Mucosa of descending colon (tissue), 3 donors: ENCODE measurements at regions not wholly inside any gene's neighbourhood (a gene's known extent, or its start where the extent isn't known, plus 50 kb on each side); places are given as distances from the start of the nearest gene placed in this dataset.

ENCODE experiments used
- ATAC-seq: fragments of 200-7000 bp; cut with Tn5 transposase; one replicate; pipeline ENCODE4 v1.9.1; 2020; ENCODE audit warnings: mild to moderate bottlenecking, moderate library complexity
- DNase-seq, 3 donors: peaks; one replicate each; pipeline ENCODE4 v3.0.0-alpha.2; 2020
- H3K36me3 ChIP-seq: fragments of 200-600 bp; one replicate; pipeline ENCODE4 v1.8.0; 2021; ENCODE audit warnings: low read depth, mild to moderate bottlenecking
- H3K4me1 ChIP-seq: fragments of 200-600 bp; one replicate; pipeline ENCODE4 v1.8.0; 2021; ENCODE audit warnings: low read depth, mild to moderate bottlenecking
- H3K4me3 ChIP-seq: fragments of 200-600 bp; one replicate; pipeline ENCODE4 v1.8.0; 2021; ENCODE audit warnings: mild to moderate bottlenecking
- H3K9me3 ChIP-seq: fragments of 200-600 bp; one replicate; pipeline ENCODE4 v1.8.0; 2021; ENCODE audit warnings: mild to moderate bottlenecking
- intact Hi-C, 2 donors: fragments of 100-400 bp; cut with DNase I in 1 of 2; cut with micrococcal nuclease in 1 of 2; formaldehyde crosslinking; loops; one replicate each; pipeline versions ENCODE4 v1.11.0 to v1.11.1; 2022; cut with DNase I, micrococcal nuclease
- TF ChIP-seq, protein P1 (sequence below): fragments of 200-600 bp; IDR thresholded peaks from one replicate; pipeline ENCODE4 v1.8.0; 2022; ENCODE audit warnings: antibody characterized with exemption, mild to moderate bottlenecking
- donor health status: DM: no; HTN: no; CAD: no; lungs with moderate emphysema.
- donor health status: DM: no; HTN: no; CAD: no.
- donor health status: DM: no; HTN: yes; CAD: no.

DNA sequence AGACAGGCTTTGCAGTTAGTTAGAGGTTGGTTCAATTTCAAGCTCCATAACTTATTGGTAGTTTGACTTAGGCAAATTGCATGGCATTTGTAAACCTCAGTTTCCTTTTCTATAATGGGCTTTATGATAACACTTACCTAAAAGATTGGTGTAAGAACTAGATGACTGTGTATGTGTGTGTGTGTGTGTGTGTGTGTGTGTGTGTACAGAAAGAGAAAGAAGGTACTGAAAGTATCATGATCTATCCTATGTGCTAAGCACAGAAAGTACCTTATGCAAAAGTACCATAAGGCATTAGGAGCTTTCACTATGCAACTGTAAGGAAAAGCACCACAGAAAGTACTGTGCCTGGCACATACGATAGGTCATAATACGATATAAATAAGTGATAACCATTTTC, 304.3 kb upstream of the KITLG start:
- no peaks in the 10 kb centered on the region for H3K9me3 ChIP-seq
- ATAC-seq (no peak), DNase-seq (no peak)
- no peaks in the 10 kb centered on the region for H3K4me1 ChIP-seq
- TF ChIP-seq, protein P1, sequence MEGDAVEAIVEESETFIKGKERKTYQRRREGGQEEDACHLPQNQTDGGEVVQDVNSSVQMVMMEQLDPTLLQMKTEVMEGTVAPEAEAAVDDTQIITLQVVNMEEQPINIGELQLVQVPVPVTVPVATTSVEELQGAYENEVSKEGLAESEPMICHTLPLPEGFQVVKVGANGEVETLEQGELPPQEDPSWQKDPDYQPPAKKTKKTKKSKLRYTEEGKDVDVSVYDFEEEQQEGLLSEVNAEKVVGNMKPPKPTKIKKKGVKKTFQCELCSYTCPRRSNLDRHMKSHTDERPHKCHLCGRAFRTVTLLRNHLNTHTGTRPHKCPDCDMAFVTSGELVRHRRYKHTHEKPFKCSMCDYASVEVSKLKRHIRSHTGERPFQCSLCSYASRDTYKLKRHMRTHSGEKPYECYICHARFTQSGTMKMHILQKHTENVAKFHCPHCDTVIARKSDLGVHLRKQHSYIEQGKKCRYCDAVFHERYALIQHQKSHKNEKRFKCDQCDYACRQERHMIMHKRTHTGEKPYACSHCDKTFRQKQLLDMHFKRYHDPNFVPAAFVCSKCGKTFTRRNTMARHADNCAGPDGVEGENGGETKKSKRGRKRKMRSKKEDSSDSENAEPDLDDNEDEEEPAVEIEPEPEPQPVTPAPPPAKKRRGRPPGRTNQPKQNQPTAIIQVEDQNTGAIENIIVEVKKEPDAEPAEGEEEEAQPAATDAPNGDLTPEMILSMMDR: no peak
- H3K4me3 ChIP-seq: no peak overlapping the region
- intact Hi-C loops: no loop called here
- H3K36me3 ChIP-seq: no peaks in the 10 kb centered on the region

DNA sequence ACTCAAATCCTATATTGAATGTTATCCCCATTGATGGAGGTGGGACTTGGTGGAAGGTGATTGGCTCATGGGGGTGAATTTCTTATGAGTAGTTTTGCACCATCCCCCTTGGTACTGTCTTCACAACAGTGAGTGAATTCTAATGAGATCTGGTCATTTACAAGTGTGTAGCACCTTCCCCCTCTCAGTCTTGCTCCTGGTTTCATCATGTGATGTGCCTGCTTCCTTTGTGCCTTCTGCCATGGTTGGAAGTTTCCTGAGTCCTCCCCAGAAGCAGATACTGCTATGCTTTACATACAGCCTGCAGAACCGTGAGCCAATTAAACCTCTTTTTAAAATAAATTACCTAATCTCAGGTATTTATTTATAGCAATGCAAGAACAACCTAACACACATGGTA, 302.4 kb upstream of the KITLG start:
- no peak for DNase-seq
- Histone ChIP-seq H3K4me3 (no peak overlapping the region), H3K4me1 (no peaks in the 10 kb centered on the region), H3K36me3 (no peaks in the 10 kb centered on the region), H3K9me3 (no peaks in the 10 kb centered on the region)
- intact Hi-C loops: no loop called here
- ATAC-seq: no peak
- TF ChIP-seq, protein P1: no peak

DNA sequence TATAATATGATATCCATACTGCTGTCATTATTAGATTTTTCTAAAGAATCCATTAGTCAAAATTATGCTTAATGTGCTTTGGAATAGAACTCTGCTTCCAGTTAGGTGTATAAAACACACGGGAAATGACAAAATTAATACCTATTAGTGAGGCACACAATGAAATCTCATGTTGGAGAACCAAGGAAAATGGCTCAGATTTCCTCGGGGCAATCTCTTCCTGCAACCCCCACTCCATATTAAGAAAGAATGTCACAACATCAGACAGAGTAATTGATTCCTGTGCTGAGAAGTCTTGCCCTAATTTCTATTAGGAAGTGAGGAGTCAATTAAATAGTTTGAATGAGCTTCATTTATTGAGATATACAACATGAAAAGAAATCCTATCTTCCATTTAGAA, 299.8 kb upstream of the KITLG start:
- TF ChIP-seq, protein P1: no peak
- intact Hi-C loops: no loop called here
- no peak overlapping the region for H3K4me3 ChIP-seq
- ATAC-seq (no peak), DNase-seq (no peak)
- no peaks in the 10 kb centered on the region for H3K9me3 ChIP-seq
- no peaks in the 10 kb centered on the region for H3K36me3 ChIP-seq
- H3K4me1 ChIP-seq: no peaks in the 10 kb centered on the region

DNA sequence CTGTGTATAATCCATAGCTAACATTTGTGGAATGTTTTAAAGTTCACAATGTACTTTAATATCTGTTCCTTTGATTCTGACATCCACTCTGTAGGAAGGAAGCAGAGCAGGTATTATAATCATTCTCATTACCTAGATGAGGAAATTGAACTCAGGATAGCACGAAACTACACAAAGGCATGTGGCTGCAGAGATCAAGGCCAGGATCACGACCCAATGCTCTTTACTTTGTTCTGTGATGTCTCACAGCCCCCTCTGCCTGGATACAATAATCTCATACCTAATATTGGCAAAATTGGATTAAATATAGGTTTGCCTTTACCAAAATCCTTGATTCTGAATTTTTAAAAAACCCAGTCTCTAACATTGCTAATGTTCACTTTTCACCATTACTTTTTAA, 298.0 kb upstream of the KITLG start:
- DNase-seq: no peak
- H3K36me3 ChIP-seq: no peaks in the 10 kb centered on the region
- no peaks in the 10 kb centered on the region for H3K9me3 ChIP-seq
- H3K4me1 ChIP-seq: no peaks in the 10 kb centered on the region
- H3K4me3 ChIP-seq: no peak overlapping the region
- TF ChIP-seq, protein P1: no peak
- intact Hi-C loops: no loop called here
- no peak for ATAC-seq

DNA sequence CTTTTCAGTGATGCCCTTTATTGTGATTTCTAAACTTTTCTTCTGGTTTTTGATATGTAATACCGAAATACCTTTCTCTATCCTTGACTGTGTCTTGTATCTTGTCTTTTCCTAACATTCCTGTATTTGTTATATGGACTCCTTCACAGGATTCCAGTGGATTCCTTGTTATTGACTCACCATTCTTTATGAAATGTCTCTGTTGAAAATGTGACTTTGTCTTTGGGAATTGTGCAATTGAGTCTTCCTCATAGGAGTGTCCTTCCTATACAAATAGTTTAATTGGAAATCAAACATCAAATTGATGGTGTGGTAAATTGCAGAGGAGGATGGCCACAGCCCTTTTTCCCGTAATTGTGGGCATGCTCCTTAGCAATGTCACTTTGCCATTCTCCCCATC, 296.6 kb upstream of the KITLG start:
- Histone ChIP-seq H3K9me3 (no peaks in the 10 kb centered on the region), H3K4me3 (no peak overlapping the region), H3K36me3 (no peaks in the 10 kb centered on the region), H3K4me1 (no peaks in the 10 kb centered on the region)
- intact Hi-C loops: no loop called here
- TF ChIP-seq, protein P1: no peak
- ATAC-seq: no peak
- no peak for DNase-seq

DNA sequence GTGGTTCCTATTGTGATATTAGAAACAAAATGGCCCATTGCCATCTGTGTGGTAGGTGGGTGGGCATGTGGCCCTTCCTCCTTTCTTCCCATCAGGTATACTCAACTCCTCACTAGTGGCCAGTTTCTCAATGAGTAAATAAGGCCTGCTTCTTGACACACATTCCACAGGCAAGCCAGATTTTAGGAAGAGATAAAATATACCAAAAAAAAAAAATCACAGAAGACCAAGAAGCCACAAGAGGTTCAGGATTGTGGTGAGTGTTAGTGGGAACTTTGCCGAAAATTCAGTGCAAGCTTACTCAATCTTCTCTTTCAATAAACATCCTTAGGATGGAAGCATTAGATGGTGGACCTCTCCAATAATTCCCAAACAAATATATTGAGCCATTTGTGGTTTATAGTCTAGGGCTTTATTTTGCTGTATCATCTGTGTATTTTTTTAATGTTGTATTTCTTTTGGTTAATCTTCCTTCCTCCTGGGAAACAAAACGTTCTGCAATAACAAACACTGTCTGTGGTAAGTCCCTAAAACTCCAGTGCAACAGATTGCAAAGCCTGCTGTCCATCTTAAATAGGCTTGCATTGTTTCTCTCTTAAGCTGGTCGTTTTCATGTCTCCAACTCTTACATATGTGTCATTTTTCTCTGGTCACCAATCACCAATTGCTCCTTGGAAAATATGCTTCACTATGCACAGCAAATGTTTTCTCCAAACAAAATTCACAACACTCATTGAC, 289.9 kb upstream of the KITLG start:
- TF ChIP-seq, protein P1: no peak
- ATAC-seq: no peak
- no peak for DNase-seq
- intact Hi-C loops: no loop called here
- Histone ChIP-seq H3K4me1 (no peaks in the 10 kb centered on the region), H3K36me3 (no peaks in the 10 kb centered on the region), H3K9me3 (no peaks in the 10 kb centered on the region), H3K4me3 (no peak overlapping the region)
